ENCODE measurements at regions not wholly inside any gene's neighbourhood (a gene's known extent, or its start where the extent isn't known, plus 50 kb on each side); places are given as distances from the start of the nearest gene placed in this dataset.

- H3K36me3 ChIP-seq: no peaks in the 10 kb centered on the region
- no peaks in the 10 kb centered on the region for H3K27me3 ChIP-seq
- H3K9me3 ChIP-seq: no peaks in the 10 kb centered on the region
- TF ChIP-seq CTCF (IDR thresholded peaks at IDR 0.05): no peak
- no peak for TF ChIP-seq EP300 (IDR thresholded peaks at IDR 0.05)
- no peak for TF ChIP-seq POLR2A (IDR thresholded peaks at IDR 0.05)
- no peak for TF ChIP-seq POLR2AphosphoS5 (IDR thresholded peaks at IDR 0.05)
- no peak for DNase-seq
- peaks cover 0 to 21% (median 3%) of the 10 kb centered on the region in 4 donors for H3K4me1 ChIP-seq
- WGBS, 2 donors: 40 to 61% methylated on average over 3 of the region's 3 CpGs
- intact Hi-C loops (cut with DNase I): no loop called here
- no peak overlapping the region for H3K27ac ChIP-seq
- no peak overlapping the region for H3K4me3 ChIP-seq
These were observed 318.1 kb upstream of the PDE3A start for GRCh38 chr12:20050221-20050620.

- intact Hi-C loops (cut with DNase I): no loop called here
- Histone ChIP-seq H3K27ac (no peak overlapping the region), H3K4me3 (no peak overlapping the region), H3K27me3 (no peaks in the 10 kb centered on the region), H3K36me3 (no peaks in the 10 kb centered on the region), H3K4me1 (peaks cover 0 to 12% (median 3%) of the 10 kb centered on the region in 4 donors), H3K9me3 (no peaks in the 10 kb centered on the region)
- TF ChIP-seq CTCF (IDR thresholded peaks at IDR 0.05) (no peak), POLR2AphosphoS5 (IDR thresholded peaks at IDR 0.05) (no peak), EP300 (IDR thresholded peaks at IDR 0.05) (no peak), POLR2A (IDR thresholded peaks at IDR 0.05) (no peak)
- DNase-seq: no peak
- 93 to 96% methylated on average over 1 of the region's 1 CpG for WGBS, 2 donors
These were observed 314.6 kb upstream of the PDE3A start for GRCh38 chr12:20053782-20054181.

- intact Hi-C loops (cut with DNase I): no loop called here
- DNase-seq: no peak
- no peak overlapping the region for H3K27ac ChIP-seq
- peaks cover 0 to under 1% (median 0%) of the 10 kb centered on the region in 4 donors for H3K4me1 ChIP-seq
- H3K36me3 ChIP-seq: no peaks in the 10 kb centered on the region
- WGBS, 2 donors: 59 to 61% methylated on average over 3 of the region's 3 CpGs
- no peak overlapping the region for H3K4me3 ChIP-seq
- no peak for TF ChIP-seq EP300 (IDR thresholded peaks at IDR 0.05)
- no peak for TF ChIP-seq POLR2A (IDR thresholded peaks at IDR 0.05)
- no peak for TF ChIP-seq CTCF (IDR thresholded peaks at IDR 0.05)
- TF ChIP-seq POLR2AphosphoS5 (IDR thresholded peaks at IDR 0.05): no peak
- H3K9me3 ChIP-seq: no peaks in the 10 kb centered on the region
- no peaks in the 10 kb centered on the region for H3K27me3 ChIP-seq
These were observed 312.5 kb upstream of the PDE3A start for GRCh38 chr12:20055856-20056255.

GRCh38 chr12:20057398-20057797 lies 310.9 kb upstream of the PDE3A start:
- Histone ChIP-seq H3K27me3 (no peaks in the 10 kb centered on the region), H3K4me1 (no peaks in the 10 kb centered on the region), H3K36me3 (no peaks in the 10 kb centered on the region), H3K9me3 (no peaks in the 10 kb centered on the region), H3K27ac (no peak overlapping the region), H3K4me3 (no peak overlapping the region)
- WGBS, 2 donors: 70 to 71% methylated on average over 5 of the region's 5 CpGs
- intact Hi-C loops (cut with DNase I): no loop called here
- no peak for DNase-seq
- TF ChIP-seq POLR2A (IDR thresholded peaks at IDR 0.05) (no peak), EP300 (IDR thresholded peaks at IDR 0.05) (no peak), CTCF (IDR thresholded peaks at IDR 0.05) (no peak), POLR2AphosphoS5 (IDR thresholded peaks at IDR 0.05) (no peak)

- no peak for DNase-seq
- Histone ChIP-seq H3K9me3 (no peaks in the 10 kb centered on the region), H3K27me3 (no peaks in the 10 kb centered on the region), H3K4me1 (no peaks in the 10 kb centered on the region), H3K27ac (no peak overlapping the region), H3K4me3 (no peak overlapping the region), H3K36me3 (no peaks in the 10 kb centered on the region)
- intact Hi-C loops (cut with DNase I): no loop called here
- WGBS, 2 donors: 84 to 88% methylated on average over 6 of the region's 6 CpGs
- TF ChIP-seq POLR2AphosphoS5 (IDR thresholded peaks at IDR 0.05) (no peak), CTCF (IDR thresholded peaks at IDR 0.05) (no peak), POLR2A (IDR thresholded peaks at IDR 0.05) (no peak), EP300 (IDR thresholded peaks at IDR 0.05) (no peak)
These were observed 305.2 kb upstream of the PDE3A start for GRCh38 chr12:20063116-20063515.

All from sigmoid colon (tissue), 6 donors.